CD4-positive, alpha-beta memory T cell (primary cell): ENCODE measurements at regions not wholly inside any gene's neighbourhood (a gene's known extent, or its start where the extent isn't known, plus 50 kb on each side); places are given as distances from the start of the nearest gene placed in this dataset.
A peak's percentile ranks its signal among the peaks of the same experiment; 100 is the strongest.

Source experiments
- CTCF ChIA-PET: fragments of 350-600 bp; sonication (Branson Sonifier 250); formaldehyde crosslinking; loops from one replicate; lab custom pipeline; 2021; ENCODE audit warnings: inconsistent platforms; ENCODE audit not compliant: partially characterized antibody; lab: Charles Lee
- POLR2A ChIA-PET: fragments of 350-600 bp; sonication (Branson Sonifier 250); formaldehyde crosslinking; loops from one replicate; lab custom pipeline; 2021; ENCODE audit not compliant: partially characterized antibody; lab: Charles Lee
- DNase-seq, 5 donors: peaks; one replicate each; pipeline versions ENCODE4 v3.0.0 to v3.0.0-alpha.2; 2020 to 2022; ENCODE audit warnings: mixed read lengths in 1 of 5
- H3K27ac ChIP-seq: one replicate; pipeline ENCODE4 v1.7.0; 2013; ENCODE audit warnings: low read depth, low read length
- H3K27me3 ChIP-seq: 2 replicates; pipeline ENCODE4 v1.7.0; 2013; ENCODE audit warnings: mild to moderate bottlenecking, low read length, moderate library complexity; ENCODE audit not compliant: insufficient read depth
- H3K36me3 ChIP-seq: 2 replicates; pipeline ENCODE4 v1.7.0; 2013; ENCODE audit warnings: mild to moderate bottlenecking, low read length, moderate library complexity; ENCODE audit not compliant: insufficient read depth
- H3K4me1 ChIP-seq: 2 replicates; pipeline ENCODE4 v1.7.0; 2013; ENCODE audit warnings: mild to moderate bottlenecking, low read length, moderate library complexity; ENCODE audit not compliant: insufficient read depth
- H3K4me3 ChIP-seq, 2 donors: one replicate each; pipeline ENCODE4 v1.7.0; 2013; ENCODE audit warnings: low read length in 2 of 2, mild to moderate bottlenecking in 1 of 2
- H3K9me3 ChIP-seq, 2 donors: one replicate each; pipeline ENCODE4 v1.7.0; 2013; ENCODE audit warnings: low read length in 2 of 2, control low read depth in 1 of 2; ENCODE audit not compliant: control insufficient read depth in 1 of 2
- H3K27ac Mint-ChIP-seq, 7 donors: one replicate each; pipeline ENCODE4 v1.8.0; 2020 to 2021; ENCODE audit warnings: mixed read lengths in 7 of 7, mild to moderate bottlenecking in 6 of 7, inconsistent platforms in 3 of 7, moderate library complexity in 3 of 7
- H3K27me3 Mint-ChIP-seq, 2 donors: one replicate each; pipeline ENCODE4 v1.8.0; 2020 to 2021; ENCODE audit warnings: mixed read lengths in 2 of 2
- H3K36me3 Mint-ChIP-seq, 2 donors: one replicate each; pipeline ENCODE4 v1.8.0; 2020 to 2021; ENCODE audit warnings: mixed read lengths in 2 of 2, inconsistent platforms in 1 of 2, mild to moderate bottlenecking in 1 of 2
- H3K4me1 Mint-ChIP-seq, 4 donors: one replicate each; pipeline ENCODE4 v1.8.0; 2020 to 2021; ENCODE audit warnings: mixed read lengths in 4 of 4, mild to moderate bottlenecking in 1 of 4
- H3K4me3 Mint-ChIP-seq, 8 donors: one replicate each; pipeline ENCODE4 v1.8.0; 2020 to 2021; ENCODE audit warnings: mixed read lengths in 8 of 8, mild to moderate bottlenecking in 7 of 8, moderate library complexity in 6 of 8, inconsistent platforms in 3 of 8
- H3K9me3 Mint-ChIP-seq, 8 donors: one replicate each; pipeline ENCODE4 v1.8.0; 2020 to 2021; ENCODE audit warnings: mixed read lengths in 8 of 8, mild to moderate bottlenecking in 5 of 8, inconsistent platforms in 3 of 8, moderate library complexity in 1 of 8
- intact Hi-C: fragments of 100-400 bp; cut with micrococcal nuclease; formaldehyde crosslinking; loops from one replicate; pipeline ENCODE4 v1.15.1; 2023

DNA sequence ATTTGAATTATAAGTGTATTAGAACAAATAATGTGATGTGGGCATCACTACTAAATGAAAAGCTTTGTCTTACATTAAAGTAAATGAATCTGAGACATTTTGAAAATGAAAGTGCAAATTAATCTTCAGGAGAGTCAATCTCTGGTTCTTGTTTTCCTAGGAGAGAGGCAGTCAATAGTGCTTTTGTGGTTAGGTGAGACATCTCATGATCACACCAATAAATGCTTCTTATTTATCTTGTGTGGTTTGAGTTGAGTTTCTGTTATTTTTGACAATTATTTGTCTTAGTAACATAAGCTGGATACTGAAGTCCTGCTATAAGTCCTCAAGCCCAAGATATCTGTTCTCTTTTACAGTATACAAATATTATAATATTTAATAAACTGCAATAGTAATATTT lies 1378.0 kb upstream of the PCDH9 start:
- H3K4me1 Mint-ChIP-seq = no peaks in the 10 kb centered on the region
- Histone ChIP-seq H3K36me3 (no peaks in the 10 kb centered on the region), H3K9me3 (no peaks in the 10 kb centered on the region), H3K27me3 (no peaks in the 10 kb centered on the region), H3K4me1 (no peaks in the 10 kb centered on the region), H3K4me3 (no peak overlapping the region), H3K27ac (no peak overlapping the region)
- peaks cover 0 to 8% (median 2%) of the 10 kb centered on the region in 8 donors for H3K9me3 Mint-ChIP-seq
- H3K27me3 Mint-ChIP-seq = no peaks in the 10 kb centered on the region
- H3K36me3 Mint-ChIP-seq = no peaks in the 10 kb centered on the region
- POLR2A ChIA-PET = no interaction called here
- H3K4me3 Mint-ChIP-seq = no peak overlapping the region
- CTCF ChIA-PET = no interaction called here
- no peak overlapping the region for H3K27ac Mint-ChIP-seq
- no peak for DNase-seq
- intact Hi-C loops = no loop called here

- Histone ChIP-seq H3K9me3 (no peaks in the 10 kb centered on the region), H3K4me1 (no peaks in the 10 kb centered on the region), H3K4me3 (no peak overlapping the region), H3K27ac (no peak overlapping the region), H3K36me3 (no peaks in the 10 kb centered on the region), H3K27me3 (no peaks in the 10 kb centered on the region)
- ChIA-PET CTCF (no interaction called here), POLR2A (no interaction called here)
- Mint-ChIP-seq H3K27ac (no peak overlapping the region), H3K4me1 (no peaks in the 10 kb centered on the region), H3K27me3 (no peaks in the 10 kb centered on the region), H3K4me3 (no peak overlapping the region), H3K9me3 (peaks cover 0 to 9% (median 5%) of the 10 kb centered on the region in 8 donors), H3K36me3 (no peaks in the 10 kb centered on the region)
- no peak for DNase-seq
- intact Hi-C loops = no loop called here
These were observed 1367.5 kb upstream of the PCDH9 start for GRCh38 chr13:68597641-68598040.

- intact Hi-C loops = no loop called here
- Mint-ChIP-seq H3K9me3 (peaks cover 2 to 11% (median 4%) of the 10 kb centered on the region in 8 donors), H3K4me1 (no peaks in the 10 kb centered on the region), H3K27me3 (no peaks in the 10 kb centered on the region), H3K4me3 (no peak overlapping the region), H3K36me3 (no peaks in the 10 kb centered on the region), H3K27ac (no peak overlapping the region)
- no peaks in the 10 kb centered on the region for H3K4me1 ChIP-seq
- ChIA-PET POLR2A (no interaction called here), CTCF (no interaction called here)
- H3K27ac ChIP-seq = no peak overlapping the region
- H3K27me3 ChIP-seq = no peaks in the 10 kb centered on the region
- H3K9me3 ChIP-seq = no peaks in the 10 kb centered on the region
- no peak for DNase-seq
- H3K4me3 ChIP-seq = no peak overlapping the region
- H3K36me3 ChIP-seq = no peaks in the 10 kb centered on the region
These were observed 1358.5 kb upstream of the PCDH9 start for GRCh38 chr13:68588623-68589022.

DNA sequence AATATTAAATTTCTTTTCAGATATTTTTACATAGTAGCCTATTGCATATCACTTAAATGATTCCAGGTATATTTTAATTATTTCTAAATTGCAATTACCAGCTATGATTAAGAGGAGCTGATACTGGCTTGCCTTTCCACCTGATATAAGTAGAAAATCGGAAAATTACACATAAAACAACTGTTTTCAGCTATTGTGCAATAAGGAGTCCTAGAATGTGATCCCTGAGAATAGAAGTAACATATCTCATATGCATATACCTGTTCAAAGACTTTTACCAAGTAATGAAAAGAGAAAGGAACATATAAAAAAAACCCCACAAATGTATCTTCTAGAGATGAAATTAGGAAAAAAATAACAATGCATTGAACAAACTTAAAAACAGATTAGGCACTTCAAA lies 1354.6 kb upstream of the PCDH9 start:
- Mint-ChIP-seq H3K27ac (no peak overlapping the region), H3K4me3 (no peak overlapping the region), H3K36me3 (no peaks in the 10 kb centered on the region), H3K4me1 (no peaks in the 10 kb centered on the region), H3K27me3 (no peaks in the 10 kb centered on the region), H3K9me3 (peaks cover 2 to 12% (median 5%) of the 10 kb centered on the region in 8 donors)
- intact Hi-C loops = no loop called here
- no peak overlapping the region for H3K27ac ChIP-seq
- no peak for DNase-seq
- H3K27me3 ChIP-seq = no peaks in the 10 kb centered on the region
- ChIA-PET CTCF (interaction anchor here (1.1 kb wide), 1 partner anchor 25 kb away, joined by 3 read pairs; no protein-coding TSS in a partner anchor), POLR2A (no interaction called here)
- H3K4me1 ChIP-seq = no peaks in the 10 kb centered on the region
- H3K4me3 ChIP-seq = no peak overlapping the region
- no peaks in the 10 kb centered on the region for H3K9me3 ChIP-seq
- no peaks in the 10 kb centered on the region for H3K36me3 ChIP-seq

- Mint-ChIP-seq H3K4me1 (no peaks in the 10 kb centered on the region), H3K9me3 (peaks cover 0 to 16% (median 5%) of the 10 kb centered on the region in 8 donors), H3K27me3 (no peaks in the 10 kb centered on the region), H3K4me3 (no peak overlapping the region), H3K36me3 (no peaks in the 10 kb centered on the region), H3K27ac (no peak overlapping the region)
- Histone ChIP-seq H3K27me3 (no peaks in the 10 kb centered on the region), H3K4me1 (no peaks in the 10 kb centered on the region), H3K4me3 (no peak overlapping the region), H3K9me3 (no peaks in the 10 kb centered on the region), H3K27ac (no peak overlapping the region), H3K36me3 (no peaks in the 10 kb centered on the region)
- ChIA-PET POLR2A (no interaction called here), CTCF (no interaction called here)
- no peak for DNase-seq
- intact Hi-C loops = no loop called here
These were observed 1343.9 kb upstream of the PCDH9 start for GRCh38 chr13:68574053-68574452.

DNA sequence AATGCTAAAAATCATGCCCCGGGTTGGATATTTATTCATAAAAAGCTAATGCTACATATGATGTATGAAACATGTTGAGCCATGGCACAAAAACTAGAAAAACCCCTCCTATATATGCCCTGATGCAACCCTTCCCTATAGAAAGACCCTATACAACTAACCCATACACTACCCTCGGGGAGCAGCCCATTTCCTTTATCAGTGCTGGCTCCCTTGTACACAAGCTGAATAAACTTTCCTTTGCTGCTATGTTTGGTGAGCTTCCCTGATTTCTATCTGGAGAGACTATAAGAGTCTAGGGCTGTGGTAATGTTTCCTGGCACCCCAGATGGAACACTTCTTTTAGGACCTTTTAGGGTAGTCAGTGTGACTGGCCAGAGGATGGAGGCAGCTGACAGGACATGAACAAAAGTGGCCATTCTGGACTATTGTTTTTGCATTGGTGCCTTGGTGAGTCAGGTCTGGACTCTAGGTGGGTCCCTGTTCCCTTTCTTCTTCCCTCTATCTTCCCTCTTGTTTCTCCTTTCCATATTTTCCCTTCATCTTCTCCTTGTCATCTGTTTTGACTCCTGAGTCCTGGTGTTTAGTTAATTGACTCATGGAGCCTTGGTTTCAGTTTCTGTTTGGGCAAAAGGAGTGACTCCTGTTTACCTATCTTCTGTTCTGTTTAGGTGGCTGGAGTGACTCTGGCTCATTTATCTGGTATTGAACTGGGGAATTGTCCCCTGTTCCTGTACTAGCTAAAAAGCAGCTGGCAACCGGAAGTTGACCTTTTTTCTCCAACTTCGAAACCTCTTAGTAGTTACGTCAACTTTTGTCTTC lies 1321.8 kb upstream of the PCDH9 start:
- no peak overlapping the region for H3K27ac Mint-ChIP-seq
- H3K27me3 ChIP-seq = no peaks in the 10 kb centered on the region
- peak overlapping the region in 2 of 8 donors; percentile 36 to 39 for H3K4me3 Mint-ChIP-seq
- H3K27me3 Mint-ChIP-seq = no peaks in the 10 kb centered on the region
- H3K4me1 Mint-ChIP-seq = no peaks in the 10 kb centered on the region
- H3K36me3 Mint-ChIP-seq = no peaks in the 10 kb centered on the region
- ChIA-PET POLR2A (no interaction called here), CTCF (no interaction called here)
- H3K4me1 ChIP-seq = no peaks in the 10 kb centered on the region
- intact Hi-C loops = loop anchor here (10.0 kb wide), 1 partner anchor 57 kb away; no protein-coding TSS in a partner anchor
- DNase-seq = no peak
- no peaks in the 10 kb centered on the region for H3K36me3 ChIP-seq
- no peak overlapping the region for H3K4me3 ChIP-seq
- no peak overlapping the region for H3K27ac ChIP-seq
- H3K9me3 Mint-ChIP-seq = peaks cover 0 to 10% (median 5%) of the 10 kb centered on the region in 8 donors
- no peaks in the 10 kb centered on the region for H3K9me3 ChIP-seq

- Mint-ChIP-seq H3K4me3 (no peak overlapping the region), H3K27ac (no peak overlapping the region), H3K4me1 (no peaks in the 10 kb centered on the region), H3K27me3 (no peaks in the 10 kb centered on the region), H3K9me3 (peaks cover 0 to 7% (median 3%) of the 10 kb centered on the region in 8 donors), H3K36me3 (no peaks in the 10 kb centered on the region)
- H3K27ac ChIP-seq = no peak overlapping the region
- H3K9me3 ChIP-seq = no peaks in the 10 kb centered on the region
- no peaks in the 10 kb centered on the region for H3K27me3 ChIP-seq
- H3K4me3 ChIP-seq = no peak overlapping the region
- no peaks in the 10 kb centered on the region for H3K4me1 ChIP-seq
- DNase-seq = no peak
- H3K36me3 ChIP-seq = no peaks in the 10 kb centered on the region
- intact Hi-C loops = loop anchor here (10.0 kb wide), 1 partner anchor 56 kb away; no protein-coding TSS in a partner anchor
- POLR2A ChIA-PET = no interaction called here
- CTCF ChIA-PET = no interaction called here
These were observed 1320.2 kb upstream of the PCDH9 start for GRCh38 chr13:68550330-68550729.
